Vagina (tissue), 2 donors: ENCODE measurements at regions not wholly inside any gene's neighbourhood (a gene's known extent, or its start where the extent isn't known, plus 50 kb on each side); places are given as distances from the start of the nearest gene placed in this dataset.

Source experiments
- POLR2A ChIP-seq, 2 donors: fragments of 450-650 bp; IDR thresholded peaks; one replicate each; pipeline ENCODE4 v1.6.1; 2017; ENCODE audit warnings: antibody characterized with exemption in 2 of 2, mild to moderate bottlenecking in 2 of 2, moderate library complexity in 2 of 2
- POLR2AphosphoS5 ChIP-seq, 2 donors: sonication (generic); formaldehyde crosslinking; IDR thresholded peaks; one replicate each; pipeline ENCODE4 v1.9.0; 2017; ENCODE audit warnings: antibody characterized with exemption in 2 of 2, mild to moderate bottlenecking in 2 of 2, low read depth in 1 of 2; ENCODE audit not compliant: insufficient read depth in 1 of 2
- TF ChIP-seq, protein P1 (sequence below), 3 experiments: fragments of 450-650 bp in 2 of 3; fragments of 200-600 bp in 1 of 3; sonication (generic) in 1 of 3; IDR thresholded peaks; one replicate each; pipeline ENCODE4 v1.5.1; 2017 to 2019; ENCODE audit warnings: antibody characterized with exemption in 3 of 3, mild to moderate bottlenecking in 2 of 3, moderate library complexity in 2 of 3

DNA sequence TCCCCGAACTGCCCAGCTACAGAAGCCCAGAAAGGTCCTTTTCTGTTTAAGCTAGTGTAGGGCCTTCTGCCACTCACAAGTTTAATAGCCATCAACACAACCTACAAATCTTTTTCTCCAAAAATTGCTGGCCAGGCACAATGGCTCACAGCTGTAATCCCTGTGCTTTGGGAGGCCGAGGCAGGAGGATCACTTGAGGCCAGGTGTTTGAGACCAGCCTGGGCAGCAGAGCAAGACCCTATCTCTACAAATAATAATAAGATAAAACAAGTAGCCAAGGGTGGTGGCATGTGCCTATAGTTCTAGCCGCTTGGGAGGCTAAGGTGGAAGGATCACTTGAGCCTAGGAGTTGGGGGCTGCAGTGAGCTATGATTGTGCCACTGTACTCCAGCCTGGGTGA is 176.4 kb downstream of the HSD17B3 start:
- TF ChIP-seq, protein P1, sequence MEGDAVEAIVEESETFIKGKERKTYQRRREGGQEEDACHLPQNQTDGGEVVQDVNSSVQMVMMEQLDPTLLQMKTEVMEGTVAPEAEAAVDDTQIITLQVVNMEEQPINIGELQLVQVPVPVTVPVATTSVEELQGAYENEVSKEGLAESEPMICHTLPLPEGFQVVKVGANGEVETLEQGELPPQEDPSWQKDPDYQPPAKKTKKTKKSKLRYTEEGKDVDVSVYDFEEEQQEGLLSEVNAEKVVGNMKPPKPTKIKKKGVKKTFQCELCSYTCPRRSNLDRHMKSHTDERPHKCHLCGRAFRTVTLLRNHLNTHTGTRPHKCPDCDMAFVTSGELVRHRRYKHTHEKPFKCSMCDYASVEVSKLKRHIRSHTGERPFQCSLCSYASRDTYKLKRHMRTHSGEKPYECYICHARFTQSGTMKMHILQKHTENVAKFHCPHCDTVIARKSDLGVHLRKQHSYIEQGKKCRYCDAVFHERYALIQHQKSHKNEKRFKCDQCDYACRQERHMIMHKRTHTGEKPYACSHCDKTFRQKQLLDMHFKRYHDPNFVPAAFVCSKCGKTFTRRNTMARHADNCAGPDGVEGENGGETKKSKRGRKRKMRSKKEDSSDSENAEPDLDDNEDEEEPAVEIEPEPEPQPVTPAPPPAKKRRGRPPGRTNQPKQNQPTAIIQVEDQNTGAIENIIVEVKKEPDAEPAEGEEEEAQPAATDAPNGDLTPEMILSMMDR (IDR thresholded peaks at IDR 0.05), result no peak
- TF ChIP-seq POLR2A (IDR thresholded peaks at IDR 0.05), result no peak
- no peak for TF ChIP-seq POLR2AphosphoS5 (IDR thresholded peaks at IDR 0.05; ENCODE audit: insufficient read depth in 1 of 2, low read depth in 1 of 2)
